ENCODE measurements at regions not wholly inside any gene's neighbourhood (a gene's known extent, or its start where the extent isn't known, plus 50 kb on each side); places are given as distances from the start of the nearest gene placed in this dataset.

DNA sequence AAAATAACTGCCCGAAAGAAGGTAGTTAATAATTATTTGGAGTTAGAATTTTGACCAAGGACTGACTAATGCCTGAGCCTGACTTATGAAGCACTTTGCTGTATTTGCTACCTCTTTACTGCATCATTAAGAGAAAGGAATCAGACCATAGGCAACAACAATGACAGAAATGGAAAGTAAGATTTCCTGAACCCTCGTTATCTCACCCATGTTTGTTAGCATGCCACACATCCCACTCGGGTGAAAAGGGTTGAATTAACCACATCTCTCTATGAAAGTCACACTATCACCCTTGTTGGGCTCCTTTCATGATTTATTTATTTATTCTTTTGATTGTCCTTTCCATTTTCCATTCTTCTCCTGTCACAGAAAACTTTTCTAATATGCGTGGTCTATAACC, 59.6 kb downstream of the OLIG3 start:
- DNase-seq, result no peak

DNA sequence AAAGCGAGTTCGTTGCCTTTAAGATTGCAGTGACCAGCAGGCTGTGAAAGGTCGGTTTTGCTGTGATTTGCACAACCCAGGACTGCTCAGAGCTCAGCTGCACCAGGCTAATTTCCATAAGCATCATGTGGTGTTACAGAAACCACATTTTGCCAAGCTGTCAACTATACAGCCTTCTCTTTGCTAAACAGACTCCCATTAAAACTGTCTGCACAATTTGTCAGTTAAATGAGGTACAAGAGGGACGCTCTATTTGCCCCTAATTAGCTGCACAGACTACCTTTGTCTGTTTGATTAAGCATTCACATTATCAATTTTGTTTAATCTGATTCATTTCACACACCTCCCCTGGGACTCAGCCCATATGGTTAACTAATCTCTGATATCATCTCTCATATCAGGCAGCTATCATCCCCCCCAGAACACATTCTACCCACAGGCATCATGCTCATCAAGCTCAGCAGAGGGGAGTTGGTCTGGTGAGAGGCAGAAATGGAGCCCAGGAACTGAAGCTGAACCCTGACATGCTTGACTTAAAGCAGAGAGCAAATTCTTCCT, 62.1 kb downstream of the OLIG3 start:
- peak in 1 of 51 donors; percentile 0 for DNase-seq

DNA sequence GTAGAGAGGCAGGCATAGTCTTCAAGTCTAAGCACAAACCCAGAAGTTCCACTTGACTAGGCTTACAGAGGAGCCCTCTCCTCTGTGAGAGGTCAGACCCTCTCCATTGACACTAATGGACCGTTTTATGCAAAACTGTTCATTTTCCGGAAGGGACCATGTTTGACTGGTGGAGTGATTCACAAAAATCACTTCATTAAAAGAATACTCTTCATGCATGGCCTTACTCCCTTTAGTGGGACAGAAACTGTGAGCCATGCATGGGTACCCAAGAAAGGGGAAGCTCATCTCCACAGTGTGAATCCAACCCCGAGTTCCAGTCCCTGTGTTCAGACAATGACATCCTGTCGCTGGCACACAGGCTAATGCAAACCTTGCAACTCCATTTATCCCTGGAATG, 63.2 kb downstream of the OLIG3 start:
- no peak for DNase-seq

DNA sequence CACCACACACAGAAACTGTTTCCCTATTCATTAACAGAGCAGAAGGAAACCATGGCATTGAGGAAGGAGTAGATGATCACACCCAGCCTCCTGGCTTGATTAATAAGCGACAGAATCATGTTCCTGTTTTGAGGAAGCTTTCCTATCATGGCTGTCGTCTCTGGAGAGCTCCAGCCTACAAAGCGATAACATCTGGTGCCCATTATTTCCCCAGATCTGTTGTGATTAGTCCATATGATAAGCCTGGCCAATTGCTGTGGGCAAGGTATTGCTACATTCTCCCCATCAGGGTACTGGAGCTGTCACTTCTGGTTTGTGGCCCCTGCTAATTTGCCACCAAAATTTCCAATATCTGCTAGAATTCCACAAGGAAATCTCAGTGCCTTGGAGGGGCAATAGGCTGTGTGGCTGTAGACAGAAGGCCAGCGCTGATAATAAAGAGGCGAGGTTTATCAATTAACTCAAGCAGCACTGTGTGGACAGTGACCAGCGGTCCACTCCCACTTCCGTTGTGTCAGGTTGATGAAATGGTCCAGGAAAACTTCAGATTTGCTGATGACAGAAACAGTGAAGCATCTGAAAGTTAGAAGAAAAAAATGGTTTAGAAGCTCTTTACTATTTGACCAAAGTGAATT, 66.4 kb downstream of the OLIG3 start:
- no peak for DNase-seq

DNA sequence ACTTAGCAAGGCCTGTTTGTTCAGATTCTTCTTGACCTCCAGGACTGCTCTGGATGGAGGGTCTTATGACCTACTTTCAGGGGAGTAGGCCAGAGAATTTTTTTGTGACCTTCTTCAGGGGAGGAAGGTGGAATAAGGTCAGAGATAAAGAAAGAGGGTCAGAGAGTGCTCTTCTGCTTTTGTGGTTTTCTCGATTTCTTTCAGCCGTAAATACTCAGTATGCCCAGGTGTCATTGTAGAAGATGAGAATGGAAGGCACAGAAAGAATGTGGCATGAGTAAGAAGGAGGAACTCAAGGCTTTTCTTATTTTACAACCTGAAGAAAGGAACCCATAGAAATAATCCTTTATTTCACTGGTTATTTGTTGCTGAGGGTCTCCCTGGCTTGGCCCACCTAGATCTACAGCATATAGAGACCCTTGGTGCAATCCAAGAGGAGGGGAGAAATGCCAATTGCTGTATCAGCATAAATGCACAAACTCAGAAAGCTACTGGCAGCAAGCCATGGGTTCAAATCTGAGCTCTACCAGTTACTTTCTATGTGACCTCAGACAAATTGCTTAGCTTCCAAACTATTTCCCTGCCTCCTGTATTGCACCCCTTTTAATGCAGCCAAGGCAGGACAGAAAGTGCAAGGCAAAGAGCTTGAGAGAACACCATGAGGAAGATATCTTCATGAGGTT, 68.0 kb downstream of the OLIG3 start:
- no peak for DNase-seq

DNA sequence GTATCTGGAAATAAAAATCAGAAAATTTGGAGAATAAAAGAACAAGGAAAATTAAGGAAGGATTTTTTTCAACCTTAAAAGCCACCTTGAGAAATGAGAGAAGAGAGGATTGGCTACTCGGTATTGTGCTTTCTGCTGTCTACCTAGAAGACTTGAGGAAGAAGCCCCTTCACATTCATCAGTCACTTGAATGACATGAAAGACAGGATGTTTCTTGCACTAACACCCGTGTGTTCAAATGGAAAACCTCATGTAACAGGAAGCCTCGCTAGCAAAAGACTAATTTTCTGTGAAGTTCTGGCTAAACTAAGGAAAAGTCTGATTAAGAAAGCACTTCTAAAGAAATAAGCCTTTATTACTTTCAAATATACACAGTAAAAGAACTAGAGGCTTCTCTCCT, 69.9 kb downstream of the OLIG3 start:
- DNase-seq, result no peak

DNA sequence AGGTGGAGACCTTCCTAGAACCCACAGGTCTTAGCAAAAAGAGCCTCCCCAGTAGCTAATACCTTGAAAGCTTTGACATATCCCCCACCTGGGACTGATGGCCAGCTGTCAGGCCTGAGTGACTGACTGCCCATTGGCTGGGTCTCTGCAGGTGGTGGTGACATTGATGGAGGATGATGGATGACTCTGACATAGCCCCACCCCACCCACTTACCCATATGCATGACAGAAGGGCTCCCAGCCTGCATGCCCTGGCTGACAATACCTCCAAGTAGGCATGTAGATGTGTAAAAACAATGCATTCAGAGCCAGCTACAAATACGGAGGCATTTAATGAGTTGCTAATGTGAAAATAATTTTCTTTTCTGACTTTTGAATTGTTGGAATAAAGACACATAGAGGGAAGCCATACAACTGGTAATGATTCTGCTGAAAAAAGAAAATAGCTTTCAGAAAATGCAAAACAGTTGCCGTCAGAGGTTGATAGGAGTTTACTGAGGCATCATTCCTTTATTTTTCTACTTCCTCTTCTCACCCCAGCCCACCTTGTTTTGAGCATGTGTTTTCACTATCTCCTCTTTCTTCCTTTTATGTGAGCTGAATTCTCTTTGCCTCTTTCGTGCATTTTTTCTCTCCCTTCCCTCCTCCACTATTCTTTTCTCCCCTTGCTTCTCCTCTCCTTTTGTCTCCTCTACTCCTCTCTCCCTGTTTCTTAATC, 70.6 kb downstream of the OLIG3 start:
- no peak for DNase-seq

DNA sequence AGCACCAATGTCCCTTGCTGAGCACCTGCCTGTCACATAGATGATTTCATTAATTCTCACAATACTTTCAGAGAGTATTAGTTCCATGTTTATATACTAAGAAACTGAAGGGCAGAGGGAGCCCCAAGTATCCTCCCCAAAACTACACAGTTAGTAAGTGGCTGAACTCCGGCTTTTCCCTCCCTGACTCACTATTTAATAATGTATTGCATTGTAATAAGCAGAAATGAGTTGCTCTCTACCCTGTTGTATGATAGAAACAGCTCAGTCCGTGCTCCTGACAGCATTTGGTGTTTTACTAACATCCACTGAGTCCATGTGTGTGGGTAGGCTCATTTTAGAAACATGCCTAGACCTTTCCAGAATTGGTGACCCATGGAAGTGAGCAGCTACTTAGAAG, 76.8 kb downstream of the OLIG3 start:
- DNase-seq, result no peak

DNA sequence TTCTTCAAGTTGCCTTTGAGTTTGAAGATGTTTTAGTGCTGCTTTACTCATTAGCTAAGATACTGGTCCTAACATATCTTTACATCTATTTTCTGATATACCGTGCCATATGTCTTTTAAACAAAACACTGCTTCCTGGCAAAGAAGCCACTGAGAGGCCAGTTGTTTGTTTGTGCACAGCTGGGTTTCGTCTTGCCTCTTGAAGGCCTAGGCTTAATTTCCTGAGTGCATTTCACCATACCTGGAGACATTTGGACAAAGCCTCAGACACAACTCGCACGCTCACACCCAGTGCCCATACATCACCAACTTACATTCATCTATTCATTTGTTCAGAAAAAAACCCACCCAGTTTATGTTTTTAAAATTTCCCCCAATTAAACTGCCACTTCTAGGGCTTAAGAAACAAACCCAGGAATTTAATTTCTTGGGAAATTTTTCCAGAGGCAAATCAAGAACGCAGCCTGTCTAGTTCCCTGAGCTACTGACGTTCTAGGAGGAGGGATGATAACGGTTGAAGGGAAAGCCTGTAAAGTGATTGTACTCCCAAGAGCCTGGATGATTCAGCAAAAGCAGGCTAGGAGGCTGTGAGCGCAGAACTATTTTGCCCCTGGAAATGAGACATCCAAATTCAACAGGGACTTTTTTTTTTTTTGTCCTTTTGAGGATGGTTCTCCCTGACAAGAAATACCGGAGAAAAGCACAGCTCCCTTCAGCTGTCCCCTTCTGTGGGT, 77.7 kb downstream of the OLIG3 start:
- no peak for DNase-seq

DNA sequence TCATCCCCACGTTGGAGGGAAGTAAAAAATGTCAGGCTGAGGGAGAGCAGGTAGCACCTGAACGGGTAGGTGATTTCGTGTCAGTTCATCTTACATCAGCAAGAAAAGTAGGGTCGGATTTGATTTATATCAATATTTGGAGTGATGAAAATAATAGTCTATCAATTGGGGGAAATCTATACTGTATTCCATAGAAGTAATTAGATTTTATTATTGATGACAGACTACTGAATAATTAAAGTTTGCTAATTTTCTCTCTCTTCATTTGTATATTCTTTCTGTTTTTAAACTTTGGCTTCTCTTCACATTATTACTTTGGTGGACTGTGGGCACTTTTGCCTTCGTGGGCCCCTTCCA, 78.4 kb downstream of the OLIG3 start:
- no peak for DNase-seq

DNA sequence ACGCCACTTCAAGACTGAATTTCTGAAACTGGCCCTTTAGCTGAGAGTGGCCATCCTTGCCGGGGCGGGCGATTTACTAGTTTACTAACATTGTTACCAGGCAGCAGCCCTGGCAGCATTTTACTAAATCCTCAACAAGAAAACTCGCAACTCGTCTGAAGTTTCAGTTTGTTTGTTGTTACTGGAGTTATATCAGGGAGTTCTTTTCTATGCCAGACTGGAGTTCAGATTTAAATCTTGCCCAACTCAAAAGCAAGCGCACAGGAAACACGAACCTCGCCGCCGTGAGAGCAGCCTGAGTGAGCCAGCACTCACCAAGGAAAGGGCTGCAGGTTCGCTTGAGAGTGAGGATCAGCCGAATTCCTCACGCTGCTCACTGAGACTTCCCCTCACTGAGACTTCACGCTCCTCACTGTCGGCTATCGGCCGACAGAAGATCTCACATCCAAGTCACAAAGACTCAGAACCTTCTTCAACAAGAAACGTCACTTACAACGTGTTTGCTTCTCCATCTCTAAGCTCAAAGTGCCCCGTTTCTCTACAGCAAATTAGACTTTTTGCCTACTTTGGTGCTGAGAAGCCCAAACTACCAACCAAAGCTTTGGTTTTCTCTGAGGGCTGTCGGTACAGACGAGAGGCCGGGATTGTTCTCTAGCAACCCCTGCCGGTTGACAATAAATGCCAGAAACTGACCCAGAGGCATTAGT, 78.9 kb downstream of the OLIG3 start:
- DNase-seq, result peak in 41 of 51 donors; percentile 7 to 84 (median 41)

DNA sequence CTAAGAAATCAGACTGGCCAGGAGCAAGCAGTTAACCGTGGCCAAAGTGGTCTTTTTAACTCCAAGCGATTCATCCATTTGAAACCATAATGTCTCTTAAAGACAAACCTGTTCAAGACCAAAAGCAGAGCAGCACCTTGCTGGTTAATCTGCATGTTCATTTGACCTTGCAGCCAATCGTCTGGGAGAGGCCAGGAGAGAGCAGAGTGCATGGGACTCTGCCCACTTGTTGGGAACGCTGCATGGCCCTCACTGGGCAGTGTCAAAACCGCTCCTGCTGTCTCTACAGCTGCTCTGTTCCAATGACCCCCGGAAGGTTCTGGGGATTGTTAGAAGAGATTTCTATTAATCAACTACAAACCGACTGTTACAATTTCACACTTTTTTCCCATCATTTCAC, 79.6 kb downstream of the OLIG3 start:
- DNase-seq, result peak in 2 of 51 donors; percentile 6 to 14

DNA sequence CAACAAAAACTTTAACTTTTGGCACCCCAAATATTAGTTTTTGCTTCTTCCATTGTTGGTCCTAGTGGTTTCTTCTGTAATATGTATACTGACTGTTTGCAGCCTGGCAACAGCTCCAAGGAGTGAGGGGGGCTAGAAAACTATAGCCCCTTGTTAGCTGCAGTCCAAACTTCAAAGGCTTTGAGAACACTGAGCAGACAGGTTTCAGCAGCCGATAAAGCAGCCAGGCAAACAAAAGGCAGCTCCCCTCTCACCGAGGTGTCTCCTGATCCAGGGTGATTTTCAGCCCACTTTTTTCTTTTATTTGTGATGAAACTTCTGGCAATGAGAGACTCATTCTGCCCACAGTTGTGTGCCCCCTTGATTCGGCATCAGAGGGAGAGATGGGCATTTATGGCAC, 80.7 kb downstream of the OLIG3 start:
- DNase-seq, result no peak

DNA sequence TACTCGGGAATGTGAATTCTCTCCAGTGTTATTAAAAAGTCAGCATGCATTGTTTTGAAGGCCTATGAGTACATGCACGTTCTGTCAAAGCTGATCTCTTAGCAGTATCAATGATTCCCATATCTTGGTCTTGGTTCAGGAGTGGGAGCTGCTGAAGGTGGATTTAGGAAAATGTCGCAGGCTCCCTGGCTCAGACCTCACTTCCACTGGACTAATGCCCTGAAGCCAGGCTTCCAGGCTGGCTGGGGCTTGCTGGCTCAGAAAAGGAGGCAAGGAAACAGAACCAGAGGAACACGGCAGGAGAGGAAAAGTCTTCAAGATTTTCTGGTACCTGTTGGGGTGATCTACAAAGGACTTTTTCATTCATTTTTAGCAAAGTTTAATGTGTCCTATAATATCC, 81.6 kb downstream of the OLIG3 start:
- no peak for DNase-seq

DNA sequence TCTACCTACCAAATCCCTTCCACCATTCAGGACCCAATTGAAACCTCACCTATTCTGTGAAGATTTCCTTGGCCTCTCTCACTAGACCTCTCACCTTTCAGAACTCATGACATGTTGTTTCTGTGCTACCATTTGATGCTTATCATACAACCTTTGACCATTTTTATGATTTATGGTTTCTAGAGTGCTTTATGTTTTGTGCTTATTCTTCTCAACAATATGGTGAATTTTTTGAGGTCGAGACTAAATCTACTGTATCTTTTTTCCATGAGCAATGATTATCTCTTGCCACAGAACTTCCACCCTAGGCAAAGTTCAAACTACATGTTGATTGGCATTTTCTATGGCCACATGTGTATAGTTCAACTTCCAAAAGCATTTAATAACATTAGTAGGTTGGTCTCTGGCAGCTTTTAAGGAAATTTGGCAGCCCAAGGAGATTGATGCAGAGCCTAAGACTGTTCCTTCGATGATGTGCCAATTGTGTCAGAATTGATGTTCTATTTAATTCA, 84.9 kb downstream of the OLIG3 start:
- DNase-seq, result no peak

DNA sequence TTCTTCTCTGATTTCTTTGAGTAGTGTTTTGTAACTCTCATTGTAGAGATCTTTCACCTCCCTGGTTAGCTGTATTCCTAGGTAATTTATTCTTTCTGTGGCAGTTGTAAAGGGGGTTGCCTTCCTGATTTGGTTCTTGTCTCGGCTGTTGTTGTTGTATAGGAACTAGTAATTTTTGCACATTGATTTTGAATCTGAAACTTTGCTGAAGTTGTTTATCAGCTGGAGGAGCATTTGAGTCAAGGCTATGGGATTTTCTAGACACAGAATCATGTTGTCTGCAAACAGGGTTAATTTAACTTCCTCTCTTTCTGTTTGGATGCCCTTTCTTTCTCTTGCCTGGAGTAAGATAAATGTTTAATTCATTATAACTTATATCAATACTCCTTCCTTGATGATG, 86.4 kb downstream of the OLIG3 start:
- DNase-seq, result no peak

DNA sequence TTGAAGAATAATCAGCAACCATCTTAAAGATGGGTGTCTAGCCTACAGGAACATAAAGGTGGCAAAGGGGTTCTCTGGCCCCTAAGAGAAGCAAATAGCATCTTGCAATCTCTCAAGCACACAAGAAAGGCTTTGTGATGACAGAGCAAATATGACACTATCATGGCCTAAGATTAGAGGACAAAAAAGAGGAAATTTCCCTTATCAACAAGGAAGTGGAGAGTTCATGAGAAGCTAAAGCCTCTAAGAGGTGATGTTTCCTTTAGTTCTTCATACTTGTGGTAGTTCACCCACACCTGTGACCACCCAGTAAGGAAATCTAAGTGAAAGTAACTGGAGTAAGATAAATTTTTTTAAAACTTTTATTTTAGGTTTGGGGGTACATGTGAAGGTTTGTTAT, 88.4 kb downstream of the OLIG3 start:
- DNase-seq, result no peak

DNA sequence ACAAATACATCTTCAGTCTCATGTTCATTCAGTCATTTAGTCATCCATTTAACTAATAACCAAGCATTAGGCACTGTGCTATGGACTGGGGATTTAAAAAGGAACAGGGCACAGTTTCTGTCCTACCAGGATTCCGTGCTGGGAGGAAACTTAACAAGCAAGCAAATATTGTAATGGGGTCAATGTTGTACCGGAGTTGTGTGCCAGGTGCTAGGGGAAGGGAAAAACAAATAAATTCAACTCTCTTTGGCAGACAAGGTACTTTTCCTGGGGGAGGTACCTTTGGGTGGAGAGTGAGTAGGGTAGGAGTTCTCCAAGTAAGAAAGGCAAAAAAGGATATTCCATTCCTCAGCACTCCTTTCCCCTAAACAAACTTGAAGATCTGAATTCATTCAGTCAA, 90.3 kb downstream of the OLIG3 start:
- no peak for DNase-seq

DNA sequence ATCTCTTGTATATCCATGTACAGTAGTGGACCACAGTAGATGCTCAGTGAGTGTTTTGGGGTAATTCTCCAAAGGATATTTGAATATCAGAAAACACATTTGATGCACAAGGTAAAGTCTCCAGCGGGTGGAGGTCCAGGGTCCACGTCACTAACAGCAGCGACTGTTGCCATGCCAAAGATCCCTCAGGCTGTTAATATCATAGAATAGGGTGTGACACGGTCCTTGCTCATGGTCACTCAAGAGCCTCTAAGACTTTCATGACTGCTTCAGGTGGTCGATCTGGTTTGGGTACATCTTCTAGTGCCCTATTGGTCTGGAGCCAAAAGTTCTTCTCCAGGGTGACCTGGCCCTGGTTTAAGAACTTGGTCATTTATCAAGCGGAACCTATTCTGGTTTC, 90.8 kb downstream of the OLIG3 start:
- no peak for DNase-seq

DNA sequence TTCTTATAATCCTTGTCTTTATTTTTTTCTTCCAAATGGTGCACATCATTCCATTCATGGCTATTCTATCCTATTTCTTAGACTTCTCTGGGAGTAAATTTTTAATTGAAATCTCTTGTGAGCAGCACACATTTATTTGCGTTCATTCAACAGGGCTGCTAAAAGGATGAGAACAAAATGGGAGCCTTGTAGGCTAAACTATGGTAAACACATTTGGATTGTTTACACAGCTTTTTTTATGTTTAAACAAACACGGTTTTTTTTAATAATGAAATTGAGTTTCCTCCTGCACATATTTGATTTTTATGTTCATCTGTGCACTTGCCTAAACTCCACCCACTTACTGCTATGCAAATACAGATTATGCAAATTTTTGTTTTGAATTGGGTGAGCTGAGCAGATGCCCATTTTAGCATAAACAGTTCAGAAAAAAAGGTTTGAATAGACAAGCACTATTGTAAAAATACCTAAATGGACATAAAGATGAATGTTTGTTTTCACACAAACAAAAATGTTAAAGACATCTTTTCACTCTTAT, 92.0 kb downstream of the OLIG3 start:
- no peak for DNase-seq

DNA sequence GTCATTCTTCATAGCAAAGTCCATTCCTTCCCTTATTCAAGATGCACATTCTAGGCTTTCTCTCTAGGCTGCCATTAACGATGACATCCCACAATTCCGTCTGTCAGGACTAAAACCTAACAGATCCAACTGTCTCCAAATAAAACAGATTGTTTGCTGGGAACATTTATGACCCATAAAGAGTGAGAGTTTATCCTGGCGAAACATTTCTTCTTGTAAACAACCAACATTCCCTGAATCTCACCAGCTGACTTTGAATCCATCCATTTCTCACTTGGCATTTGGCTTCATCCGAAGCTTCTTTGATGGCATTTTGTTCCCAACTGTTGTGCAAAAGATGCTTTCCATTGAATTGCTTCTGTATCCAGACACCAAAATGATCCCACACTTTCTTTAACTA, 93.1 kb downstream of the OLIG3 start:
- DNase-seq, result no peak
